SIG-M5 treated with dmso at 0.1 percent for 504 hours (cell line): ENCODE measurements at regions not wholly inside any gene's neighbourhood (a gene's known extent, or its start where the extent isn't known, plus 50 kb on each side); places are given as distances from the start of the nearest gene placed in this dataset.

Experiments used
- DNase-seq: peaks from one replicate; lab custom pipeline; 2025; ENCODE audit not compliant: unreplicated experiment; lab: John Stamatoyannopoulos, UW

DNA sequence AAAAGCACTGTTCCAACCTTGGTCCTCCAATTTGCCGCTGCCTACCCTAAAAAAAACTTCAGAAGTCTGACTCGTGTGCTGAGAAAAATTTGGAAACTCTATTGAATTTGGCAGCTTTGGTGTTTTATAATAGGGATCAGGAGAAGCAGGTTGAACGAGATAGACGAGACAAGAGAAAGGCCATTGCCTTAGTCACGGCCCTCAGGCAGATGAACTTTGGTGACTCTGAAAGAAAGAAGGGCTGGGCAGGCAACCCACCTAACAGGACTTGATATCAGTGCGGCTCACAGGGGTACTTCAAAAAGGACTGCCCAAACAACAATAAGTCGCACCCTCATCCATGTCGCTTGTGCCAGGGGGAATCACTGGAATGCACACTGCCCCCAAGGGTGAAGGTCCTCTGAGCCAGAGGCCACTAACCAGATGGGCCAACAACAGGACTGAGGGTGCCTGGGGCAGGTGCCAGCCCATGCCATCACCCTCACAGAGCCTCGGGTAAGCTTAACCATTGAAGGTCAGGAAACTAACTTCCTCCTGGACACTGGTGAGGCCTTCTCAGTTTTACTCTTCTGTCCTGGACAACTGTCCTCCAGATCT, 102.5 kb upstream of the SSTR1 start:
- no peak for DNase-seq

DNA sequence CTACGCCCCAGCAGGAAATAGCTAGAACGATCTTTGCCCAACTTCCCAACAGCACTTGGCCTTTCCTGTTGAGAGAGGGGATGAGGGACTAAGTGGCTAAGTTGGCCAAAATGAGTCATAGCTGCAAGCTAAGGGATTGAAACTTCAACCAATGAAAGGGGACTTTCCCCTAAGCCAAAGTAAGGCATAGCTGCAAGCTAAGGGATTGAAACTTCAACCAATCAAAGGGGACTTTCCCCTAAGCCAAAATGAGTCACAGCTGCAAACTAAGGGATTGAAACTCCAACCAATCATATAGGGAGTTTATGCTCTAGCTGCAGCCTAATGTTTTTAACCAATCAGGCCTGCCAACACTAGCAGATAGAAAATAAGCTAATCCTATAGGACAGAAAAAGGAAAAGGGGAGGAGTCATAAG, 100.5 kb upstream of the SSTR1 start:
- DNase-seq, result no peak

GRCh38 chr14:38108681-38109080, 99.0 kb upstream of the SSTR1 start:
- no peak for DNase-seq

GRCh38 chr14:38110258-38110657, 97.4 kb upstream of the SSTR1 start:
- no peak for DNase-seq

GRCh38 chr14:38111046-38111445, 96.7 kb upstream of the SSTR1 start:
- no peak for DNase-seq

DNA sequence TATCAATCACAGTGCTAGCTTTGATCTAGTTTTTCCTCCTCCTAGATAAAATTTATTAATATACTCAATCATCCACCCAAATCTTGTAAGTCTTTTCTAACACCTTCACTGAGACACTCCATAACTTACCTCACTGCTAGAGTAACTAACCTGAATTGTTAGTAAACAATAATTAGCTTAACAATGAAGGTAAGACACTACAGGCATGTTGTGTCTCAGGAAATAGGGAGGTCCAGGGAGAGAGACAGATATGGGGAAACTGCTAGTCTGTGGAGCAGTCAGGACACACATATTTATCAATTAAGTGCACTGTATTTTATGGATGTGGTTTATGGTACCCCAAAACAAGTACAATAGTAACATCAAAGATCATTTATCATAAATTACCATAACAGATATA, 94.2 kb upstream of the SSTR1 start:
- no peak for DNase-seq

GRCh38 chr14:38116895-38117294, 90.8 kb upstream of the SSTR1 start:
- no peak for DNase-seq

- no peak for DNase-seq
These were observed 87.6 kb upstream of the SSTR1 start for GRCh38 chr14:38120109-38120508.

DNA sequence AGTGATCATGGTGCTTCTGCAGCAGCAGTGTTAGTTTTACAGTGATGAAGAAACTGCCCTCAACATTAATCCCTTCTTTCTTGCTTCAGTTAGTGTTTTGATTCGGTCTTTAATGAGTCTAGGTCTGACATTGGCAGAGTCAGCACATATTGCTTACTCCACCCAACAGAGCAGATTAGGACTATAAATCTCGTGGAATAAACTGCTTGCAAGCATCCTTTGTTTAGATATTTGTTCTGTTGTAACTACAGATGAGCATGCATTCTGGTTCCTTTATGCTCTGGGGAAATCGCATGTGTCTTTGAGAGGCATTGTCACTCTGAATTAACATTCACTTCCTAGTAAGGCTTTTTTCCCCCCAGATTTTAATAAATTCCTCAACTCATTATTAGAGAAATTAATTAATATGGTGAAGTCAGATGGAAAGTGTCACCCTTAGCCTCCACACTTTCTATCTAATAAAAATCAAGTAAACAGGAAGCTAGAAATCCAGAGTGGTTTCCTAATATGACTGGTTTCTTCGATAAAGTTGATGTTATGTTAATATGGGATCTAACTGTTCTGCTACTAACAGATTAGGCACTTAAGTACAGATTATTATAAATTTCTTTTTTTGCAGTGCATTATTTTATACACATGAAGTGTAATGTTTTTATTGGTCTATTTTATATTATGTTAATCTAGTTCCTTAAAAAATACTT, 86.2 kb upstream of the SSTR1 start:
- DNase-seq, result no peak

DNA sequence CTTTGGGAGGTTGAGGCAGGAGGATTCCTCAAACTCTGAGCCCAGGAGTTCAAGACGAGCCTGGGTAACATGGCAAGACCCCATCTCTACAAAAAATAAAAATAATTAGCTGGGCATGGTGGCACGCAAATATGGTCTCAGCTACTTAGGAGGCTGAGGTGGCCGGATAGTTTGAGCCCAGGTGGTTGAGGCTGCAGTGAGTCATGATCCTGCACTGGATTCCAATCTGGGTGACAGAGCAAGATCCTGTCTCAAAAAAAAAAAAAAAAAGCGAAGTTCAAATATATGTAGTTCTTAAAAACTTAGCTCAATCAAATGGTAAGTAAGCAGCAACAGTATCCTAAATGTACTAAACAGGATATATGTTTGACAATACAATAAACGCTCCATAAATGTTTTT, 85.5 kb upstream of the SSTR1 start:
- DNase-seq, result no peak

GRCh38 chr14:38124506-38124905, 83.2 kb upstream of the SSTR1 start:
- DNase-seq, result no peak

- no peak for DNase-seq
These were observed 82.1 kb upstream of the SSTR1 start for GRCh38 chr14:38125481-38126037.

GRCh38 chr14:38127356-38127755, 80.3 kb upstream of the SSTR1 start:
- no peak for DNase-seq

GRCh38 chr14:38127784-38128183, 79.9 kb upstream of the SSTR1 start:
- DNase-seq, result no peak

DNA sequence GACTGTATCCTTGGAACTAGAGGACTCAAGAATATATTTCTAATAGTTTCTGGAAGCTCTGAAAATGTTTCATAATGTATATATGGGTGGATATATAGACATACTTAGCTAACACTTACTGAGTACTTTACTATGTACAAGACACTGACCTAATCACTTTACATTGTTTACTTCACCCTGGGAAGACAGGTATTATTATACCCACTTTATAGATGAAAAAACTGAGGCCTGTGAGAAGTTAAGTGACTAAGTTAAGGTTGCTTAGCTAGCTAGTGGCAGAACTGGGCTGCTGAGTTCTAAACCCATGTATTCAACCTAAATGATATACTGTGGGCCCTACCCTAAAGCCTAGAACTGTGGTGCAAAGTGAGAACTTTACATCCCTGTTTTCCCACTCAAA, 79.1 kb upstream of the SSTR1 start:
- no peak for DNase-seq

- DNase-seq, result no peak
These were observed 78.5 kb upstream of the SSTR1 start for GRCh38 chr14:38129192-38129591.

DNA sequence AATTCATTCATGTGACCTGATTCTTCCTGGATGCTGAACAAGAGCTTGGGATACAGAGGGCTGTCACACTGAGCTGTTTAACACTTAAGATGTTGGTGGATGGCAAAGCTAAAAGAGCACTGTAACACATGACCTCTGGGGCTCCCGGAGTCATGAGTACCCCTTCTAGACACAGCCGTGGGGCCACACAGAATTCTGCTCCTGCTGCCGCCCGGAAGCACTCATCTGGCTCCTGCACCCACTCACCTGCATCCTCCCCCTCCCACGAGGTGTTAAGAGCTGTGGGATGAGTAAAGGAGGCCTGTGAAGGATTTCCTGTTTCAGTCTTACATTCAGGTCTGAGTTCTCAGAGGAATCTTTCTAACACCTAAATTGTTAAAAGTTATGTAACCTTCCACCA, 78.0 kb upstream of the SSTR1 start:
- DNase-seq, result no peak

- DNase-seq, result no peak
These were observed 73.2 kb upstream of the SSTR1 start for GRCh38 chr14:38134416-38135030.

DNA sequence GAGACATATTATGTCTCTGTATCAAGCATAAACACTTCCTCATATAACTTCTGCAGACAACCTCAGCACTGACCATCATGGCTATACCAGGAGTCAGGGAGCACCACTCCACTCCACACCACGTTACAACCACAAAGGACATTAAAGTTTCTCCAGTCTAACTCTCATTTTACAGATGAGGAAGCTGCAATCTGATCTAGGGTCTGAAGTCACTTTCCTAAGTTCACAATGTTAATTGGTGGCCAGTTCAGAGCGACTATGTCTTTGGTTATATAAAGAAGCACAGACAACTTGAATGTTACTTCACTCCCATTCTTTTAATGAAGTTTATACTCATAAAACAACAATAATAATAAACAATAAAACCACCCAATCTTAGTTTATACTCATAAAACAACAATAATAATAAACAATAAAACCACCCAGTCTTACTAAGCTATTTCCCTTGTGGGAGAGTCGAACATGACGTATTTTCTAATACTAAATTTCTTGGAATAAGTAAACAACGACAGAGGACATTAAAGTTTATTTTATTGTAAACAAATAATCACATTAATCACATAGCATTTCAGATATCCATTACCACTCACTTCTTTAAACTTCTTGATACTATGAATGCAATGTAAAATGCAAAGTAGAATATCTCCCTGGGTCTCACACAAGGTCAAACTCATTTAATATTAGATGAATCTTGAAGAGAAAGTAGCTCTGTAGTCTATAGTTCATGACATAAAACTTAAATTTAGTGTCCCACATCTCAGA, 72.4 kb upstream of the SSTR1 start:
- no peak for DNase-seq

DNA sequence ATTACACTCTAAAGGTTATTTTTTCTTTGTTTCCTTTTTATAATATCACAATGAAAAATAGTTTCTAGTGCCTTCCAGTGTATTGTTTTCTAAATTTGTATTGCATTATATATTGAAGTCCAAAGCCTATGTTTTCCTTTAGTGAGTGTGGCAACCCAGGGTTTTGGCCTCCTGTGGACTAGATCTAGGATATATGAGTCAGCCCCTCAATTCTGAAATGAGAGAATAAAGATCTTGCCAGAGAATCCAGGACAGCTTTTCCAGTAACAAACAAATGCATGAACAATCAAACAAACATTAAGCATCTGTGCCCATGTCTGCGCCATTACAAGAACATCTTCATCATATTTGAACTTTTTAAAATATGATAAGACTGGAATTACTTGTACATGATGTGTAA, 70.7 kb upstream of the SSTR1 start:
- DNase-seq, result no peak

GRCh38 chr14:38138473-38139138, 69.1 kb upstream of the SSTR1 start:
- DNase-seq, result no peak
